ENCODE measurements at regions not wholly inside any gene's neighbourhood (a gene's known extent, or its start where the extent isn't known, plus 50 kb on each side); places are given as distances from the start of the nearest gene placed in this dataset.

GRCh38 chr1:193919827-193920226 is 733.4 kb upstream of the B3GALT2 start:
- peaks cover 0 to 4% (median 0%) of the 10 kb centered on the region in 12 donors for H3K4me1 ChIP-seq
- no peak for DNase-seq
- H3K36me3 ChIP-seq = no peaks in the 10 kb centered on the region
- WGBS, 4 donors = 67 to 80% (median 74%) methylated on average over 1 of the region's 1 CpG
- peaks cover 0 to 4% (median 0%) of the 10 kb centered on the region in 12 donors for H3K9me3 ChIP-seq
- intact Hi-C loops (cut with DNase I) = no loop called here
- H3K27me3 ChIP-seq = no peaks in the 10 kb centered on the region
- no peak overlapping the region for H3K4me3 ChIP-seq
- TF ChIP-seq POLR2A (IDR thresholded peaks at IDR 0.05) (no peak), CTCF (IDR thresholded peaks at IDR 0.05) (no peak)
- ATAC-seq = no peak
- H3K27ac ChIP-seq = no peak overlapping the region

GRCh38 chr1:193916452-193916851 is 730.0 kb upstream of the B3GALT2 start:
- Histone ChIP-seq H3K27ac (no peak overlapping the region), H3K4me1 (peaks cover 0 to 4% (median 0%) of the 10 kb centered on the region in 12 donors), H3K4me3 (no peak overlapping the region), H3K9me3 (no peaks in the 10 kb centered on the region), H3K36me3 (no peaks in the 10 kb centered on the region), H3K27me3 (no peaks in the 10 kb centered on the region)
- intact Hi-C loops (cut with DNase I) = no loop called here
- DNase-seq (no peak), ATAC-seq (no peak)
- TF ChIP-seq CTCF (IDR thresholded peaks at IDR 0.05) (no peak), POLR2A (IDR thresholded peaks at IDR 0.05) (no peak)
- WGBS, 4 donors = 79 to 95% (median 87%) methylated on average over 1 of the region's 1 CpG

- H3K27ac ChIP-seq = no peak overlapping the region
- no peak for TF ChIP-seq POLR2A (IDR thresholded peaks at IDR 0.05)
- TF ChIP-seq CTCF (IDR thresholded peaks at IDR 0.05) = no peak
- WGBS, 4 donors = 42 to 62% (median 53%) methylated on average over 3 of the region's 3 CpGs
- no peaks in the 10 kb centered on the region for H3K27me3 ChIP-seq
- H3K9me3 ChIP-seq = no peaks in the 10 kb centered on the region
- DNase-seq (no peak), ATAC-seq (peak in 1 of 4 donors; percentile 81)
- H3K4me3 ChIP-seq = no peak overlapping the region
- no peaks in the 10 kb centered on the region for H3K36me3 ChIP-seq
- H3K4me1 ChIP-seq = peaks cover 0 to 4% (median 0%) of the 10 kb centered on the region in 12 donors
- intact Hi-C loops (cut with DNase I) = no loop called here
Measured at GRCh38 chr1:193914871-193915270, 728.5 kb upstream of the B3GALT2 start.

- Histone ChIP-seq H3K27ac (no peak overlapping the region), H3K36me3 (no peaks in the 10 kb centered on the region), H3K4me3 (no peak overlapping the region), H3K27me3 (no peaks in the 10 kb centered on the region), H3K9me3 (no peaks in the 10 kb centered on the region), H3K4me1 (no peaks in the 10 kb centered on the region)
- ATAC-seq (no peak), DNase-seq (no peak)
- intact Hi-C loops (cut with DNase I) = no loop called here
- WGBS, 4 donors = 71 to 77% (median 76%) methylated on average over 7 of the region's 7 CpGs
- no peak for TF ChIP-seq CTCF (IDR thresholded peaks at IDR 0.05)
- TF ChIP-seq POLR2A (IDR thresholded peaks at IDR 0.05) = no peak
Measured at GRCh38 chr1:193909406-193910082, 723.1 kb upstream of the B3GALT2 start.

Data from heart left ventricle (tissue), 16 donors.